ENCODE measurements at regions not wholly inside any gene's neighbourhood (a gene's known extent, or its start where the extent isn't known, plus 50 kb on each side); places are given as distances from the start of the nearest gene placed in this dataset.
"Not testable (repeated sequence)": the region's sequence is repeated elsewhere in the genome, so short reads cannot be mapped to it uniquely, and the experiment has no call there.

DNA sequence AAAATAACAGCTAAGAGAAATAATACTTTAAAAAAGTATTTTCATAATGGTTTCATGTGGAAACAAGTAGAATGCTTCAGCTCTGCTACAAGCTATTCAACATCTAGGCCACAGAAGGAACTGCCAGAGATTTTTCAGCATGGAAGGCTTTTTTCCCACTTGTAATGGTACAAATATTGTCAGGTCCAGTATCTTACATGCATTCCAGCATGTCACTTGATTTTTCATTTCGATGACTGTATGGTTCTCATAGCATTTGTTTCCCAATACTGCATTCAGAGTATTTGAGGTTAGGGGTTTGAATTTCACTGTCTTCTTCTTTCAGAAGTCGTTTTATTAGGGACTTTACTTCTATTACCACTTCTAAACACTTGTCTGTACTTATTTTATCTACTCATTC lies 1701.5 kb upstream of the FLRT2 start:
- no peak for DNase-seq (ENCODE audit: low spot score)

DNA sequence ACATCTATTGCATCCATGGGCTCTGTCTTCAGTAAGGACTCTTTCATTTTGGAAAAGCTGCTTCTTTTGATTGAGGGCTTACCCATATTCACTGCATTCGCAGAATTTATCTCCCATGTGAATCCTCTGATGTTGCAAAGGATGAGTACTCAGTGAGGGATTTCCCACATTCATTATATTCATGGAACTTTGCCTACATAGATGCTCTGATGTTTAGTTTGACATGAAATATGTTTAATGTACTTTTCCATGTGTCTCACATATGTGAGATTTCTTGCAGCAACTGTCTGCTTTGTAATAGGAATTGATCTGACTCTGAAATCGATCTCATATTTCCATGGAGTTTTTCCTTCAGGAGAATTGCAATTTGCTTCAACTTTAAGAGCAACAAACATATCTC lies 1699.6 kb upstream of the FLRT2 start:
- no peak for DNase-seq (ENCODE audit: low spot score)

DNA sequence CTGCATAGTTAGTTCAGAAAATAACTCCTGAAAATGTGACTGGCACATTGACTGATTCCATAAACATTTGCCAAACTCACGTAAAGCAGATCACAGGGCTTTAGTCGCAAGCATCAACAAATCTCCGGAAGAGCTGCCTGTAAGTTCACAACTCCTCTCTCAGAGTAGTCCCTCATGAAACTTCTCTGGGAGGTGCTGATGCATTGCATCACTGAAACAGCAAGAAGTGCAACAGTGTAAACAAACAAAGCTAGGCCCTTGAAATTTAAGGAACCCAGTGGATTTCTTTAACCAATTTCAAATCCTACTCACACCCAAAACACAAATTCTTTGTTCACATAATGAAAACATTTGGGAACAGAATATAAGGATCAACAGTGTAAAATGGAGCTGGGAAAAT lies 1691.7 kb upstream of the FLRT2 start:
- DNase-seq (ENCODE audit: low spot score) = no peak

DNA sequence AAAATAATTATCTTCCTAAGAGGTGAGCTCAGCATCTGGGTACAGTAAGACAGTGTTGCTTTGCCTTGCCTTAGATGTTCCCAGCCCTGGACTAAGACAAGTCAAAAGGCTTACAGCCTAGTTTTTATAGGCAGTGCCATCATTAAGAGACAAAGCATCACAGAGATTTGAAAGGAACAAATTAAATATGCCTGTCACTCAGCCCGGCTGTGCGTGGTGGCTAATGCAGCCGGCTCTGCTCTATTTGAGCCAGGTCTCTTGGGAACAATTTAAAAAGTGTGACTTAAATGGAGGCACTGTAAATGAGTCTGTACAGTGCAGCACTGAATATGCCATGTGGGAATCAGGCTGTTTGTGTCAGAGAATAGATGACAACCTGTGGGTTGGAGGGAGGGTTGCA lies 1687.4 kb upstream of the FLRT2 start:
- no peak for DNase-seq (ENCODE audit: low spot score)

DNA sequence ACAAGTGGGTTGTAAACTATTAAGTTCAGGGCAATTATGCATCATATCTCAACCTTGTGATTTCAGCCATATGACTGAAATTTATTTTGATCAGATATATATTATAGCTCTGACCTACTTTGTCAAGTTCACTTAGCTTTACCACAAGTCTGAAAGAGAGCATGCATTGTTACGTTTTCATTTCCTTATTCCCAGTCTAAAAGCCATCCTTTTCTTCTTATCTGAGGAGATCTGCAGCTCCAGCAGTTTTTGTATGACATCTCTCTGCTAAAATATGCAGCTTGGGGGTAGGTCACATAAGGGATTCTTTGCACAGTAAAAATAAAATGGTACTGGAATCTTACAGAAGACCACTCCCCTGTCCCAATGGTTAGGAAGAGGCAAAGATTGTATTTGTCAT lies 1682.8 kb upstream of the FLRT2 start:
- no peak for DNase-seq (ENCODE audit: low spot score)

DNA sequence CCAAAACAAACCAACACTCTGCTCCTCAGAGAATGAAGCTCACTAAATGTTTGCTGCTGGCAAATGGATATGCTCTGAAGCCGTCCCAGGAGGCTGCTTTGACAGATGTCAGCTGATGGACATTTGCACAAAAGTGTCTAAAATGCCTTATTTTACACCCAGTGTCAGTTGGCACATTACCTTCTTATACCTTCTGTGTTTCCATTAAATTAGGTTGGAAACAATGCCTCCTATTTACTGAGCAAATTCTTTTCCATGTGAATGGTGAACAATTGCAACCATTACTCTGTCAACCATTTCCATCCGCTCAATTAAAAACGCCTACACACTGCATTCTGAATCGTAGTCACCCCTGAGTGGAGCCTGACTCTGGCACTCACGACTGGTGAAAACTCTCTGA lies 1679.9 kb upstream of the FLRT2 start:
- no peak for DNase-seq (ENCODE audit: low spot score)

DNA sequence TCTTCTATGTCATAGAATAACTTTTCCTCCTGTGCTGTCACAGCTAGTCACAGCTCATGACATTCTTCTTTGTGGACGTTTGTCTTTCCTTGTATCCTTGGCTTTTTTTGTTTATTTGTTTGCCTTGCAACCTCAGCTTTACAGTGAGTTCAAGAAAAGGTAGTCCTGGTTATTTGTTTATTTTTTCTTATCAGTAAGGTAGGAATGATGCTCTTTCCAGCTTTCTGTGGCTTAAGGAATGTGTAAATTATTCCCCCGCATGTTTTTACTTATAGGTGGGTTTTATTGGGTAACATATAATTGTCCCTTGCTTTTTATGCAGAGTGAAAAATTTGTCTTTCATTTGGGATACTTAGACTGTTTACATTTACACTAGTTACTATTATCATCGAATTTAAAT lies 1673.6 kb upstream of the FLRT2 start:
- DNase-seq (ENCODE audit: low spot score) = no peak

DNA sequence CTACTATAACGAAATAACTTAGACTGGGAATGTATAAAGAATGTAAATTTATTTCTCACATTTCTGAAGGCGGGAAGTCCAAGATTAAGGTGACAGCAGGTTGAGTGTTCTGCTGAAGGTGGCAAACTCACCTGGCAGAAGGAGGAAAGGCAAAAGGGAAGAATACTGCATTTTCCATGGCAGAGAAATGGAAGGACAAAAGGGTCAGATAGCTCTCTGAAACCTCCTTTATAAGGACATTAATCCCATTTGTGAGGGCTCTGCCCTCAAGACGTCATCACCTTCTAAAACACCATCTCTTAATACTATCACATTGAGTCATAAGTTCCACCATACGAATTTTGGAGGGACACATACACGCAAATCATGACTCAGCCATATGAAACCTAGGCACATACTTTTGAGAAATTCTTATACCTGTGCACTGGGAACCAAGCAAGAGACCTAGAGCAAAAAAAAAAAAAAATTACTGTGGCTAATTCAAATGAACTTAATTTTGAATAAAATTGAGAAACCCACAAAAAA lies 1669.3 kb upstream of the FLRT2 start:
- DNase-seq (ENCODE audit: low spot score) = no peak

DNA sequence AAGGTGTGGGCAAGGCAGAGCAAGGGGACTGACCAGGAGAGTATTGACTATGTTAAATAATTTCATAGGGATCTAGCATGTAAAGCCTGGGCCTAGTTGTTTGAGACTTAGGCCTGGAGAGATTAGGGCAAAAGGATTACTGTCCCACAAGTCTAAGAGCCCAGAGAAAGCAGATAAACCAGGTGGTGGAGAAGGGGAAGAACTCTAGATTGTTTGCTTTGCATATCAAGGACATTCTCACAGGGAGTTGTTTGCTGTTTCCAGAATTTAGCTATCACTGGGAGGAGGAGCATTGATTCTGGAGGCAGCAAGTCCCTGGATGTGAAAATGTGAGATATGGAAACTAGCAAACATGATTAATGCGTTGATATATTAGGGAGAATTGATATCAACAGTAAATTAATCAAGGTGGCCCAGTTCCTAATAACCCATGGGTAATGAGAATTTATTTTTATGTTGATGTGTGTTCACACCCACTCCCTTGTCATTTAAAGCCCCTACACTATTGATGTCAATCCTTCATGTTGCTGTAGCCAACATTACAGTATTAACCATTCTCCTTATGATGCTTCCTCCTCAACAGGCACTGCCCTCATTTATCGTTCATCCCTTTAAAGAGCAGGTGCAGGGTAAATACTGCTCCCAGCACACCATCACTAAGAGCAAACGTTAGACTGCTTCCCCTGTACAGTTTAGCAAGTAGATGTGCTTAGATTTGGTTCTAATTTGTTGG lies 1666.7 kb upstream of the FLRT2 start:
- DNase-seq (ENCODE audit: low spot score) = no peak

DNA sequence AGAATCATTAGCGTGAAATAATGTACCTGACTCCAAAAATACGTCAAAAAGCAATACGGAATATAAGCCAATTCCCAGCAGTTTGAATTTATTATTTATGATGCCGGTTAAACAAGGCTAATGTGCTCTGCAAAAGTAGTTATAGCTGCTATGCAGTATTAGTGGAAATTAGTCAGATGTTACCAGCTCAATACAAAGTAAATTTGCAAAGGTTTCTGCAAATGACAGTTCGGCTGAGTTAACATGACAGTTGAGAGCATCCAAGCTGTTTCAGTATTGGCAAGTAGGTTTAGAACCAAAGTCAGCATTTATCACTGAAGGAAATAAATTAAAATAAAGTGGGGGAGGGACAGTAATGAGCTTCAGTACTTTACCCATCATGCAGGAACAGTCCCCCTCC lies 1665.8 kb upstream of the FLRT2 start:
- DNase-seq (ENCODE audit: low spot score) = no peak

DNA sequence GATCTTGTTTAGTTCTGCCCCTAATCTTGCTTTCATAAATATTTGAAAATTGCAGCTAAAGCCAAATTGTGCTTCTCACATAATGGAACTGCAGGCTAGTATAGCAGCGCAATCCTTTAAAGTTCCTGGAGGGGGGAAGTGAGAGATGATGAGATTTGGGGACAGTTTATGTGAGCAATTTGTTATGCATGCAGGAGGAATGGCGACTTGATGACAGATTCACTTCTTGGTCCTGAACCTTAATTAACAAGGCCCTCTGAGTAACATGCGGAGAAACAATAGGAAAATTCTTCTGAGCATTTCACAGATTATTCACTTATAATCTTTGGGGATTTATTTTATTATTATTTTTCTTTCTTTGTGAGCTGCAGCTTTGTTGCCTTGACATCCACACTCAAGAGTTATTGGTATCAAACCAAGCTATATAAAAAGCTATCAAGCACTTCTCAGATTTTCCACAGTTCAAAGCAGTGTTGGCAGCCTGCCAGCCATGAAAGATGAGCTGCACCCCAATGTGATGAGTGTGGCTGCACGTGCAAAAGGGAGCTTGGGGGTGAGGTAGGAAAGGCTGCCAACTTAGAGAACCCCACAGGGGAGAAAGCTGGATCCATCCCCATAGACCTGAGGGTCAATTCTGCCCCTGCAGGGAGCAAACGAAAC lies 1662.2 kb upstream of the FLRT2 start:
- DNase-seq (ENCODE audit: low spot score) = no peak

DNA sequence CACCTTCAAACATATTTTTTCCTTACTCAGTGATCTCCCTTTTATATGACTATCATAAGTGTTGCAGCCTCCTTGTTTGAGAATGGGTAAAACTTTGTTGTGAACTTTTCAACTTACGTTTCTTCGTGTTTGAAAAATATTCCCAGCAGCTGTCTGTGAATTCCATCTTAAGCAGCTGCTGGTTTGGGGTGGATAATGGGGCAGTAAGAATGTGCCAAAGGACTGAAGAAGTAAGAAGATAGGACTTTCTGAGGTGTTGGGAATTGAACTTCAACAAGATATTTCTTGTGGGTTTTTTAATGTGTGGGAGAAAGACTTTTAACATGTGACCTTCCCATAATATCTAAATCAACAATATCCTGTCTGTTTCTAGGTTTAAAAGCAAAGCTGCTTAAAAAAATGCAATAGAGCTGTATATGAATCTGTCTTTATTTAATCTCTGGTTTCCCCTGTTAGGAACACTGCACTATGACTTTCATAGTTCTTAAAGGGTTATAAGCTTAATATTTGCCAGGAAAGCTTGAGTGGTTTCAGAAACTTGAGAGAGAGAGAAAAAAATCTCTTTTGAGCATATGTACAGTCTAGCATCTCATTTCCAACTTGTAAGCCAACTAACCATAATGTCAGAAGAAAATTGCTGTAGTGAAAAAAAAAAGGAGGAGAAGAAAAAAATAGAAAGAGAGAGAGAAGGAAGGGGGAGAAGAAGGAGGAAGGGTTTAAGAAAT lies 1659.2 kb upstream of the FLRT2 start:
- no peak for DNase-seq (ENCODE audit: low spot score)

DNA sequence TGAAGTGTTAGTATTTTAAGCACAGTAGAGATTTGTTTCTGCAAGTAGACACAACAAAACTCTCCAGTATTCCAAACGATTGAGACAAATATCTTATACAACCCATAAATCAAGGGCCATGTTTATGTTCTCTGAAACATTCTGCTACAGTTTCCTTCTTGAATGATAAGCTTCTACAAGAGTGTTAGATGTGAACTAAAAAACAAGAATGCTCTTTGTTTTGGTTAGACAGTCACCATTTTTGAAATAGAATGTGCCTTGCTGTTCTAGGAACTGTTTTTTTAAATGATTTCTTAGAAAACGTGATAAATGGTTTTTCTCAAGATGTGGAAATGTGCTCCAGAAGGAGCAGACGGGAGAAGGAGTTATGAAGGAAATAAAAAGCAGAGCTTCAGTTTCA lies 1656.3 kb upstream of the FLRT2 start:
- no peak for DNase-seq (ENCODE audit: low spot score)

DNA sequence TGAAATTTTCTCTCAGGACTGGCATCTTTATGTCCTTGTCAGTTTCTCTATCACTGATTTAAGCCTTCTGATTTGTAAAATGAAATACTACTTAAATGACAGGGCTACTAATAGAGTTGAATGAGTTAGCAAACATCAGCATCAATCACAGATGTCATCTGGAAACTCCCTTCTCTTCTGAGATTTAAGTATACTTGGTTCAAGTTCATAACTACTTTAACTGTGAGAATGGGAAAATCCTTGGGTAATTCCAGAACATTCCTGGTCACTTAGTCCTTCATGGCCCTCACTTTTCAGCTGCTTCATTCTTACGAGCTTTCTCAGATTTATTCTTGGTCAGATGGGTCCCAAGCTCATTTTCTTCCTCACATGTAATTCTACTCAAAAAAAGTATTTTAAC lies 1655.3 kb upstream of the FLRT2 start:
- no peak for DNase-seq (ENCODE audit: low spot score)

DNA sequence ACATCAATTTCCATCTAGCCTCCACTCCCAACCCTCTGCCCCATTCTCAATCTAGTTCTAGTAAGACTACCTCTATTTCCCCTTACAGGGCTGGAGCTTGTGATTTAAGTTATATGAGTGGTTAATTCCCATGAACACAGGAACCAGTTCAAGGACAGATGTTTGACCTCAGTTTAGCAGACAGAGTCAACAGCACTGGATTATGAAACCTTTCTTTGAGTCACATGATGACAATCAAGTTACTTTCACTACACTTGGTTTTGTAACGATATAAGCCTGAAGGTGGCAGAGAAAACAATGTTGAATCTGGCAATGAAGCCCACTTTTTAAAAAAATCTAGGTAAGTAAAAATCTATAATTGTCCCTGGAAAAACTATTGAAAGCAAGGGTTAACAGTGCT lies 1646.2 kb upstream of the FLRT2 start:
- no peak for DNase-seq (ENCODE audit: low spot score)

DNA sequence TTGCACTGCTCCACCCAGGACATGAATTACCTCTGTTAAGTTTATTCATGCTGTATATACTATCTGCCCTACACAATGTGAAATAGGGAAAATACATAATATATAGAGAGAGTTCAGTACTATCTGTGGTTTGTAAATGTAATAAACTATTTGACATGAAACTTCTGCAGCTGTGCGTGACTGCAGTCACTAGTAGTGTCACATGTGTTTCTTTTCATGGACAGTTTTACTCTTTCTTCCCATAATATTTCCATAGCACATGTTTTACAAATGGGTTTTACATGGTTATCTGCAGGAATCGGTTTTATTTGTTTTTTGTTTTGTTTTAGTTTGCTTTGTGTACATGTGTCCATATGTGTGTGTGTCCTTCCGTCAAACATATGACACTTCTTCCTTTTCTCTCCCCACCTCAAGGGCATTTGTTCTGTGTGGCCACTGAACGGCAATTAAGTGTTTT lies 1644.1 kb upstream of the FLRT2 start:
- DNase-seq (ENCODE audit: low spot score) = no peak

DNA sequence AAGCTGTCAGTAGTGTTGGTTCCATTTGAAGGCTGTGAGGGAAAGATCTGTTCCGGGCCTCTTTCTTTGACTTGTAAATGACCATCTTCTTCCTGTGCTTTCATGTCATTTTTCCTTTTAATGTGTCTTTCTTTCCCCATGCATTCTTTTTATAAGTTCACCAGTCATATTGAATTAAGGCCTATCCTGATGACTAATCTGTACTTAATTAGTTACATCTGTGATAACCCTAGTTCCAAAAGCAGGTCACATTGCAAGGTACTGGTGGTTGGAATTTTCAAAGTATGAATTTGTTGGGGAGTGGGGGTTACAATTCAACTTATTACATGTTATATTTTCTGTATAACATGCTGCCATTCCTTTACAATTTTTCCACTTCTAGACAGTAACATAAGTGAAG lies 1642.1 kb upstream of the FLRT2 start:
- DNase-seq (ENCODE audit: low spot score) = no peak

DNA sequence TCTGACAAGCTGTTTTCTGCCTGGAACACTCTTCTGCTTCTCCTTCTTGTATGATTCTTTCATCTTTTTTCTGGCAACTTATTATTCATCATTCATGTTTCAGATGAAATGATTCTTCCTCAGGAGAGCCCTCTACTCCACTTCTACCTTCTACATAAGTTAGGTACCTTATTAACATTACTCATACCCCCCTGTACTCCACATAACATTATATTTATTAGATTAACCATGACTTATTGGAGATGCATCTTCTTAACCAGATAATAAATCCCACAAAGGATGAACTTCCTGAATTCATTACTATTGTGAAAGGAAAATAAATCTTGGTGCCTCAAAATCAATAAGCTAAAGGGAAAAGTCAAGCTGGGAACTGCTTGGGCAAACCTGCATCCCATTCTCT lies 1636.5 kb upstream of the FLRT2 start:
- DNase-seq (ENCODE audit: low spot score) = no peak

DNA sequence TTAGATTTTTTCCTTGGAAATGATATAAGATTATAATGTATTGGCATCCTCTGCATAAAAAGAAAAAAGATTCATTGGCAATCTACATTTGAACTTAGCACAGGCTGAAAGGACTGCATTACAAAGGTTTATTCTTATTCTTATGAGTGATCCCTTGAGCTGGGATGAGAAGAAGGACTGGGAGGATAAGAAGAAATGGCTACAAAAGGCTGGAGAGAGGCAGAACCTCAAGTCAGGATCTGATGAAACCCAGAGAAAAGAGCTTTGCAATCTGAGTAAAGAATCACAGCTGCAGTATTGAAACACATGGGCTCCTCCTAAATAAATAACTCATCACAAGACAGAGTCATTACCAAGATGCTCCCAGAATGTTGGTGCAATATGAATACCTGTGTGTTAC lies 1635.4 kb upstream of the FLRT2 start:
- no peak for DNase-seq (ENCODE audit: low spot score)

DNA sequence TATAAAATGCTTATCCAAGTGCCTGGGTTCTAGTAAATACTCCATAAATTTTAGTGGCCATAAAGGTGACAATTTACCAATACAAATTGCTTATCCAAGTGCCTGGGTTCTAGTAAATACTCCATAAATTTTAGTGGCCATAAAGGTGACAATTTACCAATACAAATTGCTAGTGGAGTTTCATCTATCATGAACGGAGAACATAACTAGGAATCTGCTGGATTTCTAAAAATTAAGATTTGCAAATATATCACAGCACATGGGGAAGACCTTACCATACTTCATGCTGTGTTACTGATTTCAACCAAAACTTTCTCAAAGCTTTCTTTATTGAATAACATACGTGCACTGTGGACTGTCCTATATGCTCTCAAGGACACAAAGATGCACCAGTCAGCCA lies 1631.4 kb upstream of the FLRT2 start:
- DNase-seq (ENCODE audit: low spot score) = not testable (repeated sequence)

DNA sequence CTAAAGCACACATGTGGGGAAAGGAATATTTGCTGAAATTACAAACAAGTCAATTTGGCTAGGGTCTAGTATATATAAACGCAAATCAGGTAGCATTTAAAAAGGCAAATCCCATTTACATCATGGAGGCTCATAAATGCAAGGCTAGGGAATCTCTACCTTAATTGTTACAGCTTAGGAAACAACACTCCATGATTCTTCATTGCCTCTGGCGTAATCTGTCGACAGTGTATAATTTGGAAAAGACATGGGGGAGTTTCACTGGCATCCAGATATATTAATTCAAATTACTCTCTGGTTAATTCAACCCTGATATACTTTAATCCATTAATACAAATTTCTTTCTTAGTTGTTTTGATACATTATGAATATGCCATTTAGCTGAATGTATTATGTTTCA lies 1630.2 kb upstream of the FLRT2 start:
- no peak for DNase-seq (ENCODE audit: low spot score)

DNA sequence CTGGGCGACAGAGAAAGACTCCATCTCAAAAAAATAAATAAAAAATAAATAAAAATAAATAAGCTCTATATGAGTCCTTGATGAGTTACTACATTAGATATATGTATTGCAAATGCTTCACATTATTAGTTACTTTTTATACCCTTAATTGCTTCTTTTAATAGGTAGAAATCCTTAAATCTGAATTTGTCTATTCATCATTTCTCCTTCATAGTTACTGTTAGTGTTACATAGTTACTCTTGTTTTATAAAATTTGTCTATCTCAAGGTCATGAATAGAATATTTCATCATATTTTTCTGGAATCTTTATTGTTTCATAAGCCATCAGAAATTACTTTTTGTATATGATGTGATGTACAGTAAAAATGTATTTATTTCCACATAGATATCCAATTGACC lies 1624.8 kb upstream of the FLRT2 start:
- no peak for DNase-seq (ENCODE audit: low spot score)

DNA sequence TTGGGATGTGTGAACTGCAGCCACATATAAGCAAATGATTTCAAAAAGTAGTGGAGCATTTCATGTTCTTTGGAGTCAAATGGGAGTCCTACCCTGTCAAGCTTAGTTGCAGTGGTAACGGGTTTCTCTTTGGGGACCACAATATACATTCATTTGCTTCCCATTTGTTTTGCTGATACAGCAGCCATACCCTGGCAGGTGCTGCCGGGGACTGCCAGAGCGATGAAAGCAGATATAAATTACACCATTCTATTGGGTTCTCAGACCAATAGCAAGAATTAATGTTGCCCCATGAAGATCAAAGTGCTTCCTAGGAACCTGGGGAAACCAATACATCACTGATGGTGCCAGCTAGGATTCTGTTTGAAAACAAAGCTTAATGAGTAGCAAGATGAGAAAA lies 1621.5 kb upstream of the FLRT2 start:
- DNase-seq (ENCODE audit: low spot score) = no peak

Measured in CD4-positive, alpha-beta T cell treated with Interleukin-6 at 100 ng/mL for 8 hours (primary cell).